ENCODE measurements at regions not wholly inside any gene's neighbourhood (a gene's known extent, or its start where the extent isn't known, plus 50 kb on each side); places are given as distances from the start of the nearest gene placed in this dataset.
A peak's percentile ranks its signal among the peaks of the same experiment; 100 is the strongest.

GRCh38 chr16:73171380-73171779 lies 123.5 kb upstream of the ZFHX3 start:
- DNase-seq, result no peak

- no peak for DNase-seq
Measured at GRCh38 chr16:73170612-73171038, 122.7 kb upstream of the ZFHX3 start.

- DNase-seq, result no peak
Measured at GRCh38 chr16:73166947-73167550, 119.1 kb upstream of the ZFHX3 start.

GRCh38 chr16:73166441-73166851 lies 118.5 kb upstream of the ZFHX3 start:
- no peak for DNase-seq

GRCh38 chr16:73163238-73163815 lies 115.4 kb upstream of the ZFHX3 start:
- DNase-seq, result no peak

- DNase-seq, result no peak
Measured at GRCh38 chr16:73161977-73162376, 114.0 kb upstream of the ZFHX3 start.

GRCh38 chr16:73159296-73159695 lies 111.4 kb upstream of the ZFHX3 start:
- no peak for DNase-seq

GRCh38 chr16:73157861-73158260 lies 109.9 kb upstream of the ZFHX3 start:
- no peak for DNase-seq

- DNase-seq, result peak; percentile 10
Measured at GRCh38 chr16:73154063-73154870, 106.3 kb upstream of the ZFHX3 start.

GRCh38 chr16:73152386-73153125 lies 104.6 kb upstream of the ZFHX3 start:
- DNase-seq, result no peak

- DNase-seq, result no peak
Measured at GRCh38 chr16:73151941-73152340, 104.0 kb upstream of the ZFHX3 start.

GRCh38 chr16:73151225-73151624 lies 103.3 kb upstream of the ZFHX3 start:
- DNase-seq, result no peak

GRCh38 chr16:73150786-73151185 lies 102.9 kb upstream of the ZFHX3 start:
- DNase-seq, result no peak

- no peak for DNase-seq
Measured at GRCh38 chr16:73149334-73149733, 101.4 kb upstream of the ZFHX3 start.

- DNase-seq, result no peak
Measured at GRCh38 chr16:73147958-73148357, 100.0 kb upstream of the ZFHX3 start.

GRCh38 chr16:73145166-73145880 lies 97.4 kb upstream of the ZFHX3 start:
- DNase-seq, result no peak

- no peak for DNase-seq
Measured at GRCh38 chr16:73143576-73144422, 95.9 kb upstream of the ZFHX3 start.

- DNase-seq, result no peak
Measured at GRCh38 chr16:73143002-73143401, 95.1 kb upstream of the ZFHX3 start.

- DNase-seq, result no peak
Measured at GRCh38 chr16:73142053-73142854, 94.3 kb upstream of the ZFHX3 start.

GRCh38 chr16:73140929-73141328 lies 93.0 kb upstream of the ZFHX3 start:
- no peak for DNase-seq
